Muscle of leg (tissue), 3 donors: ENCODE measurements at regions not wholly inside any gene's neighbourhood (a gene's known extent, or its start where the extent isn't known, plus 50 kb on each side); places are given as distances from the start of the nearest gene placed in this dataset.

ENCODE experiments used
- DNase-seq: peaks from one replicate; pipeline ENCODE4 v3.0.0; 2013
- H3K27ac ChIP-seq: one replicate; pipeline ENCODE4 v1.5.1; 2013; ENCODE audit warnings: mild to moderate bottlenecking, low read length, control low read depth
- H3K27me3 ChIP-seq: one replicate; pipeline ENCODE4 v1.6.1; 2013; ENCODE audit warnings: low read length; ENCODE audit not compliant: control insufficient read depth, insufficient read depth
- H3K36me3 ChIP-seq: one replicate; pipeline ENCODE4 v1.6.1; 2013; ENCODE audit warnings: low read length; ENCODE audit not compliant: control insufficient read depth, insufficient read depth
- H3K4me1 ChIP-seq: one replicate; pipeline ENCODE4 v1.6.1; 2013; ENCODE audit warnings: low read length; ENCODE audit not compliant: control insufficient read depth, insufficient read depth
- H3K4me3 ChIP-seq: one replicate; pipeline ENCODE4 v1.5.1; 2013; ENCODE audit warnings: low read length, control low read depth
- H3K9me3 ChIP-seq: replicated peaks from 2 replicates; pipeline ENCODE4 v1.6.1; 2013; ENCODE audit warnings: low read depth, low read length; ENCODE audit not compliant: control insufficient read depth
- WGBS: methylation state at CpG from one replicate; pipeline ENCODE4 v1.1.5; 2013; ENCODE audit warnings: missing lambda C conversion rate; ENCODE audit not compliant: insufficient coverage; 5-methylcytosine and 5-hydroxymethylcytosine counted together

GRCh38 chr12:114996382-114996781, 312.4 kb upstream of the TBX3 start:
- Histone ChIP-seq H3K9me3 (peaks cover 4% of the 10 kb centered on the region), H3K4me1 (peaks cover 8% of the 10 kb centered on the region)

GRCh38 chr12:114995891-114996290, 311.9 kb upstream of the TBX3 start:
- WGBS: 40% methylated on average over 1 of the region's 2 CpGs
- peaks cover 8% of the 10 kb centered on the region for H3K4me1 ChIP-seq
- no peak overlapping the region for H3K27ac ChIP-seq
- H3K9me3 ChIP-seq: peaks cover 4% of the 10 kb centered on the region
- no peak overlapping the region for H3K4me3 ChIP-seq
- no peak for DNase-seq
- H3K27me3 ChIP-seq: no peaks in the 10 kb centered on the region
- no peaks in the 10 kb centered on the region for H3K36me3 ChIP-seq

More at GRCh38 chr12:114996382-114996781, 312.4 kb upstream of the TBX3 start:
- Histone ChIP-seq H3K36me3 (no peaks in the 10 kb centered on the region), H3K4me3 (no peak overlapping the region), H3K27ac (no peak overlapping the region), H3K27me3 (no peaks in the 10 kb centered on the region)
- DNase-seq: no peak
- WGBS: 92% methylated on average over 4 of the region's 5 CpGs

GRCh38 chr12:114993165-114993564, 309.2 kb upstream of the TBX3 start:
- DNase-seq: peak; percentile 90
- WGBS: no CpG with 5 or more reads among the region's 3 CpGs
- peak overlapping the region; percentile 15 for H3K27ac ChIP-seq

GRCh38 chr12:114992443-114992842, 308.5 kb upstream of the TBX3 start:
- Histone ChIP-seq H3K27me3 (no peaks in the 10 kb centered on the region), H3K27ac (no peak overlapping the region), H3K4me3 (no peak overlapping the region), H3K9me3 (peaks cover 4% of the 10 kb centered on the region), H3K36me3 (no peaks in the 10 kb centered on the region), H3K4me1 (peaks cover 4% of the 10 kb centered on the region)
- whole genome bisulfite sequencing: no CpG with 5 or more reads among the region's 1 CpG
- no peak for DNase-seq

More at GRCh38 chr12:114993165-114993564, 309.2 kb upstream of the TBX3 start:
- Histone ChIP-seq H3K36me3 (no peaks in the 10 kb centered on the region), H3K4me3 (no peak overlapping the region), H3K27me3 (no peaks in the 10 kb centered on the region), H3K9me3 (peaks cover 4% of the 10 kb centered on the region), H3K4me1 (peaks cover 4% of the 10 kb centered on the region)

- Histone ChIP-seq H3K4me3 (no peak overlapping the region), H3K4me1 (peaks cover 4% of the 10 kb centered on the region), H3K36me3 (no peaks in the 10 kb centered on the region), H3K27me3 (no peaks in the 10 kb centered on the region), H3K27ac (no peak overlapping the region), H3K9me3 (no peaks in the 10 kb centered on the region)
- DNase-seq: peak; percentile 48
- WGBS: 85% methylated on average over 4 of the region's 4 CpGs
These were observed 306.4 kb upstream of the TBX3 start for GRCh38 chr12:114990381-114990780.

- Histone ChIP-seq H3K4me3 (no peak overlapping the region), H3K4me1 (no peaks in the 10 kb centered on the region), H3K27ac (no peak overlapping the region), H3K27me3 (no peaks in the 10 kb centered on the region), H3K9me3 (no peaks in the 10 kb centered on the region), H3K36me3 (no peaks in the 10 kb centered on the region)
- 100% methylated on average over 1 of the region's 1 CpG for WGBS
- DNase-seq: no peak
These were observed 302.9 kb upstream of the TBX3 start for GRCh38 chr12:114986849-114987248.

- H3K27ac ChIP-seq: no peak overlapping the region
- no peaks in the 10 kb centered on the region for H3K4me1 ChIP-seq
- H3K9me3 ChIP-seq: no peaks in the 10 kb centered on the region
- no peaks in the 10 kb centered on the region for H3K27me3 ChIP-seq
- H3K4me3 ChIP-seq: no peak overlapping the region
- DNase-seq: no peak
- H3K36me3 ChIP-seq: no peaks in the 10 kb centered on the region
These were observed 302.3 kb upstream of the TBX3 start for GRCh38 chr12:114986178-114986714.

GRCh38 chr12:114984634-114985061, 300.7 kb upstream of the TBX3 start:
- Histone ChIP-seq H3K4me1 (no peaks in the 10 kb centered on the region), H3K4me3 (no peak overlapping the region), H3K27me3 (no peaks in the 10 kb centered on the region), H3K9me3 (no peaks in the 10 kb centered on the region), H3K36me3 (no peaks in the 10 kb centered on the region), H3K27ac (no peak overlapping the region)
- no peak for DNase-seq
- WGBS: no CpG with 5 or more reads among the region's 2 CpGs

- H3K27me3 ChIP-seq: no peaks in the 10 kb centered on the region
- 38% methylated on average over 1 of the region's 2 CpGs for WGBS
- H3K4me1 ChIP-seq: no peaks in the 10 kb centered on the region
- no peaks in the 10 kb centered on the region for H3K9me3 ChIP-seq
- H3K27ac ChIP-seq: no peak overlapping the region
- H3K4me3 ChIP-seq: no peak overlapping the region
- no peaks in the 10 kb centered on the region for H3K36me3 ChIP-seq
- DNase-seq: no peak
These were observed 298.8 kb upstream of the TBX3 start for GRCh38 chr12:114982760-114983159.

- no peak for DNase-seq
- 39% methylated on average over 4 of the region's 4 CpGs for WGBS
These were observed 297.1 kb upstream of the TBX3 start for GRCh38 chr12:114981036-114981435.

GRCh38 chr12:114976959-114977358, 293.0 kb upstream of the TBX3 start:
- DNase-seq: no peak
- H3K27ac ChIP-seq: no peak overlapping the region
- no peaks in the 10 kb centered on the region for H3K9me3 ChIP-seq
- H3K4me3 ChIP-seq: no peak overlapping the region
- no peaks in the 10 kb centered on the region for H3K36me3 ChIP-seq
- peaks cover 3% of the 10 kb centered on the region for H3K4me1 ChIP-seq
- H3K27me3 ChIP-seq: no peaks in the 10 kb centered on the region

More at GRCh38 chr12:114981036-114981435, 297.1 kb upstream of the TBX3 start:
- H3K4me3 ChIP-seq: no peak overlapping the region
- H3K4me1 ChIP-seq: no peaks in the 10 kb centered on the region
- H3K27ac ChIP-seq: no peak overlapping the region
- no peaks in the 10 kb centered on the region for H3K27me3 ChIP-seq
- H3K9me3 ChIP-seq: no peaks in the 10 kb centered on the region
- H3K36me3 ChIP-seq: no peaks in the 10 kb centered on the region
